Germinal center (tissue), 1 donor: ENCODE measurements at regions not wholly inside any gene's neighbourhood (a gene's known extent, or its start where the extent isn't known, plus 50 kb on each side); places are given as distances from the start of the nearest gene placed in this dataset.

Source experiments
- DNase-seq: peaks from one replicate; pipeline ENCODE4 v3.0.0; 2012; ENCODE audit warnings: mixed read lengths, low spot score

DNA sequence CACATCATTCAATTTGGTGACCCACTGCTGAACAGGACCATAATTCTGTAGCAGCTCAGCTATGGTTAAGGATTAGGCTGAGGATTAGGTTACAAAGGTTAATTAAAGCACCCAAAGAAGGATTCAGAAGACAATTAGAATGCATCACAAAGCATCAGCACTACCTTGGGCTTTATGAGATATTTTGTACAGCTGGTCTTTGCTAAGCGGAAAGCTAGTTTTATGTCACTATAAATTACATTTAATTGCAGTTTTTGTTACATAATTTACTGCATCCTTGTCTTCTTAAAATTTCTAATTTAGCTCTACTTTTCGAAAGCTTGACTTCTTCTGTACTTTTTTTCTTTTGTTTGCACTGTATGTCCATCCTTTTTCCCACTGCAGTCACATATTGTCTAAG lies 711.5 kb downstream of the RPS29 start:
- DNase-seq = no peak

DNA sequence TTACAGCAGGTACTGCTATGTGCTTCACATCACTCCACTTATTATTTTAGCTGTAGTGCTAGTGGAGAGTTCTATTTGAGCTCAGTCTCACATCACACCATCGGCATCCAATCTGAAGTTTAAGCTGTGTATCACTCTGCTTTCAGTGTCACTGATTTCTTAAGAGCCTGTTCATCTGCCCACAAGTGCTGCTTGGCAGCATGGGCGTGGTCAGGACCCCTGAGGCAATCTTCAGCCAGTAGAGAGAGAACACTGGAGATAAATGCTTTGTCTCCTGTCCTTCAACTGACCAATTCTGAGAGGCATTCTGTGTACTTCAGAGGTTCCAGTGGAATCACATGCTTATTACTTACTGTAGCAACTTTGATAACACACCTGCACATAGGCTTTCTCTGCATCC lies 728.8 kb downstream of the RPS29 start:
- no peak for DNase-seq

DNA sequence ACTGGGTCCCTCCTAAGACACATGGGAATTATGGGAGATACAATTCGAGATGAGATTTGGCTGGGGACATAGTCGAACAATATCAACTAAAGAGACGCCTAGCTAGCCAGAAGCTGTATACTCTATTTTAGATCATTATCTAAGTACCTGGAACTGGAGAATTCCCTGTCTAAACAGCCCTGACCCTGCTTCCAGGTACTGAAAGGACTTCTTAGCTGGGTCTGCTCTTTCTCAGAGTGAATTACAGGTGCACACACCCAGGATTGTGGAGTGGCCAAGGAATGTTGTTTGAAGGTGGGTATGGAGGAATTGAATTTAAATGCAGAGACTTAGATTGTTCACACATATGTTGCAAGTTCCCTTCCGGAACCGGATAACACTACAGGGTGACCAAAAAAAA lies 733.0 kb downstream of the RPS29 start:
- no peak for DNase-seq

DNA sequence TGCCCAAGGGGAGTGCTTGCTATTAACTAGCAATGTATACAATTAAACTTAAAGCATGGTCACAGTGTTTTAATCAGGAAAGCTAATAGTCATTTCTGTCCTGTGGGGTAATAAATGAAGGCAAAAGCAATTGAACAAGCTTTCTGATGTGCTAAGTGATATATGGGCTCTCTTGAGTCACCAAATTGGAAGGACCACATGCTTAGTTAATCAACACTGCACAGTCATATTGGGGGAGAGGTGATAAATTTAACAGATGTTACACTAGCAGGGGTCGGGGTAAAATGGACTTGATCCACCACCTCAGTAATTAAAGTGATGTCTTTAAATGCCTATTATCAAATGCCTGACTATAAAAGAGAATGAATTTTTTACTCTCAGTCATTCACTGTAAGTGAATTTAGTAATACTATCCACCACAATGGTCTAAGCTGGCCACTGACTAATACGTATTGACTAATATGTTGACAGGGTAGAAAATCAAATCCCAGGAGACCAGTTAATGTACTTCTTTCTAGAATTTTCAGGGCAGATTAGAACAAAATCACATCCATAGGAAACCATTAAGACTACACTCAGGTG lies 736.3 kb downstream of the RPS29 start:
- DNase-seq = no peak

DNA sequence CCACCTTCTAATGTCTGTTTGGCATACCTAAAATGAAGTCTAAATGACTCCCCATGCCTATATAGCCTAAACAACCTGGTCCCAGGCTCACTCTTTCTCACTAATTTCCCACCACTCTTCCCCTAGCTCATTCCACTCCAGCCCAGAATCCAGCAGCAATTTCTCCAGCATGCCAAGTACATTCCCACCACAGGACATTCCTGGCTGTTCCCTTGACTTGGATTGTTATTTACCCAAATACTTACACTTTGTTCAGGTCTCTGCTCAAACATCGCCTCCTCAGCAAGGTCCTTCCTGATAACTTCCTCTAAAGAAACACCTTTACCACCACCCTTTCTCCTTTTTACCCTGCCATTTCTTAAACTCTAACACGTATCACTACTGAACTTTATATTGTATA lies 743.4 kb downstream of the RPS29 start:
- DNase-seq = no peak

DNA sequence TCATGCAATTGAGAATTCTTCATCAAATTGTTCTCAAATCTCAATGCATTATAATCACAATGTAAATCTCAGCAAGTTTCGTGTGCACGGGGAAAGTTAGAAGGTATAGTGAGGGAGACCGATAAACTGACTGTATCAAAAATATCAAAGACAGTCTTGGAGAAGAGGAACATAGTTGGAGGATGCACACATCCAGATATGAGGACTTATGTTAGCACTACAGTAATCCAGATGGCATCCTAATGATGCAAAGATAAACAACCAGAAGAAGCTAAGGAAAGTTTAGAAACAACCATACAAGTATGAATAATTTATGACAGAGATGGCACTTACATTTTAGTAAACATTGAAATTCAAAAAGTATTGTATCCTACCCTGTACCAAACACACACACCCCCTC lies 760.1 kb downstream of the RPS29 start:
- no peak for DNase-seq

DNA sequence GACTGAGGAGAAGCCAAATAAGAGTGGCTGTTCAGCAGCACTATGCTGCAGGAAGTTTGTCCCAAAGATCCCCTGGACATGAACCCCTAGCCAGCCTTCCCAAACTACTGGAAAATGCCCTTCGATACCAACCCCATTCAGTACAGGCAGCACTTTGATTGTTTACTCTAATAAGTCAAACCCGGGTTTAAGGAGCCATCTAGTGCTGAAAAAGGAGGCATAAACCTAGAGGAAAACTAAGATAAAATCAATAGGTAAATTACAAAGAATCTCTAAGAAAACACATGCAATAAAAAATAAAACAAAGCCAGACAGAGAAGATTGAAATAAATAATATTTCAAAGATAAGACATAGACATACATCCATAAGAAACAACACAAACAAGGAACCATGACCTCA lies 771.6 kb downstream of the RPS29 start:
- no peak for DNase-seq

DNA sequence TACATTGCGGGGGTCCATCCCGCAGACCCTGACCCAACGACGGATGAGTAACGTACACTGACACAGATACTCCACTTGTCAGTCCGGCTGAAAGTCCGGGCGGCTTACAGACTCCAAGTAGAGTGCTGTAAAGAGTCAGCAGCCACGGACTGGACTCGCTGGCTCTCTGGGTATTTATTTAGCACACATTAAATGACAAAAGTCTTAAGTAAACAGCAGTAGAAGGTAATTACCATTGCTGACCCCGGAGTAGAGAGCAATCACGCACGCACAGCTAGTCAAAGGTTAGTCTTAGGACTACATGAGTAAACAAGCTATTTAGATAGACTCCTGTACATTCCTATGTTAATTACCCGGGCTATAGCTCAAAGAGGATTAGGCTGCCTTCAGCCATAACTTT lies 780.9 kb downstream of the RPS29 start:
- no peak for DNase-seq

DNA sequence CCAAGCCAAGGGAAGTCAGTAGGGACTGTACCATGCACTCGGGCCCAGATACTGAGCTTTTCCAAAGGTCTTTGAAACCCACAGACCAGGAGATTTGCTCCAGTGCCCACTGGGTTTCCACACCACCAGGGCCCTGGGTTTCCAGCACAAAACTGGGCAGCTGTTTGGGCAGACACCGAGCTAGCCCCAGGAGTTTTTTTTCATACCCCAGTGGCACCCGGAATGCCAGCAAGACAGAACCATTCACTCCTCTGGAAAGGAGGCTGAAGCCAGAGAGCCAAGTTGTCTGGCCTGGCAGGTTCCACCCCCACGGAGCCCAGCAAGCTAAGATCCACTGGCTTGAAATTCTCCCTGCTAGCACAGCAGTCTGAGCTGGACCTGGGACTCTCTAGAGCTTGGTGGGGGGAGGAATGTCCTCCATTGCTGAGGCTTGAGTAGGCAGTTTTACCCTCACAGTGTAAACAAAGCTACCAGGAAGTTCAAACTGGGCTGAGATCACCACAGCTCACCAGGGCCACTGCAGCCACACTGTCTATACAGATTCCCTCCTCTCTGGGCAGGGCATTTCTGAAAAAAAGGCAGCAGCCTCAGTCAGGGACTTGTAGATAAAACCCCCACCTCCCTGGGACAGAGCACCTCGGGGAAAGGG lies 793.7 kb downstream of the RPS29 start:
- no peak for DNase-seq

DNA sequence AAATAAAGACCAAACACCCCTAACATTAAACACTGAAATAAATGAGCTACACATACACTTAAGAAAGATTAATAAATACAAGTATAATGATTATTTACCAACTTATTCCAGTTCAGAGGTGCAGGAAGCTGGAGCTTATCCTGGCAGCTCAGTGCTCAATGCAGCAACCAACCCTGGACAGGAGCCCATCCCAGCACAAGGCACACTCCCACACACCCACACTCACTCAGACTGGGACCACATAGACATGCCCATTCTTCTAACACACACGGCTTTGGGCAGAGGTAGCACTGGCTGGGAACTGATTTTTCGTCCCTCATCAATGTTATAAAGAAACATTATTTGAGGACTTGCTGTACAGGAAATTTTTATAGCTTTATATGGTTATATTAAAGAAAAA lies 797.4 kb downstream of the RPS29 start:
- DNase-seq = no peak

DNA sequence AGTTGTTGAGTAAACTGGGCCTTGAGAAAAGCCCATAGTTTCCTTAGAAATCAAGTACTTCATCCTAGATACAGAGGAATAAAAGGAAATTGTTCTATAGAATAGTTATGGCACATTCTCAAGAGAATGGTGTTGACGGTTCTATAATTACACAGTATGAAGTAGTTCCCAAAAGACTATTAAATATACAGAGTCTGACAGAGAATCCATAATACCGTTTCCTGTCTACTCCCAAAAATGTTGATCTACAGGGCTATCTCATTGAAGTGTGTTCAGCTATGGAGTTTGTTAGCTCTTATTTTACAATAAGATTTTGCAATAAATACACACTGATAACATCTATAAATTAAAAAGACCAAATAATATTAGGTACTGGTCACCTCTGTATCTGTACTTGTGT lies 799.7 kb downstream of the RPS29 start:
- no peak for DNase-seq

DNA sequence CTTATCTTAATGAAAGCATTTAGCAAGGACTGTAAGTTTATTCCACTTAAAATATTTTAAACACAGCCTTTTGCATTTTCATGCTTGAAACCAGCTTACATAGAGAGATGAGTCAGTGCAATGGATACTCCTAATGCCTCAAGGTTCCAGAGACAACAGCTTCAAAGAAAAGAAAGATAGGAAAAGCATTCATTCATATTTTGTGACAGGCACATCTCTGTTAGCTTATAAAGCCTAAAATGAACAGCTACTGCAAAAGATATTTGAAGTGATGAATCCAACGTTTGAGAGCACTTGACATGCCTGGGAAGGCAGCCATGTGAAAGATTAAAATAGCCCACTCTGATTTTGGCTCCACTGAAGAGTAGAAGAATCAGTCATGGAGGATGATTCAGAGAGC lies 814.5 kb downstream of the RPS29 start:
- DNase-seq = no peak

DNA sequence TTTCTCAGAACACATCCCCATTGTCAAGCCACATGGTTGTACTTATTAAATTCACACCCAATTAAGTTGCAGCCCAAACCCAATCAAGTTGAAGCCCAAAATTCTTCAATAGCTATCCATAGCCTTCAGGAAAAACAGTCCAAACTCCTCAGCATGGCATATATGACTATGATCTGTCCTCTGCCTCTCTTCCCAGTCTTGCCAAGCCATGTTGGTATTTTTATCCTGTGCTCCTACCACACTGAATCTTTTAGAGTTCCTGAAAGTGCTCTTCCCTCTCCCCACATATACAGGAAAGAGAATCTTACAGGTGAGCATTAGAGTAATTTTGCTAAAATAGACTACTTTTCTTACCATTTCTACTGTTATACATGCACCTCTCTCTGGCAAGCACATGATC lies 834.9 kb downstream of the RPS29 start:
- DNase-seq = no peak

DNA sequence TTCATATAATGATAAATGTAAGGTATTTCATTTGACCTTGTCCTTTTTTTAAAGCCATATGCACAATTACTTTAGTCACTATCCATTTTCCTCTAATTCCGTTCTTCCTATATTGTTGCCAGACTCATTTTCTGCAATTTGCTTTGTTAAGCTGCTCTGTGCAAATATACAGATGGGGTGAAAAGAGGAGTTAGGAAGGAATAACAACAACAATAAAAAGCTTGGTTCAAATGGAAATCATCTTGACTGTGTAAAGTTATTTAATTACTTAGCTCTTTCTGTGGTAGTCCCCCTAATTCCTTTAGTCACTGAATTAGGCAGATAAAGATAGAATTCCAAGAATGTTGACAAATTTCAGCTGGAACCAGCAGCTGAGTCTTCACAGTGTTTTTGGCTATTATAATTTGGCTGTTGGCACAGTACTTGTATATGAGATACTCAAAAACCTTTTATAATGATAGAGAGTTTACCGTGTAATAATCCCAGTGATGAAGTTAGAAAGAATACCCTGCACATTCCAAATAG lies 838.0 kb downstream of the RPS29 start:
- no peak for DNase-seq

DNA sequence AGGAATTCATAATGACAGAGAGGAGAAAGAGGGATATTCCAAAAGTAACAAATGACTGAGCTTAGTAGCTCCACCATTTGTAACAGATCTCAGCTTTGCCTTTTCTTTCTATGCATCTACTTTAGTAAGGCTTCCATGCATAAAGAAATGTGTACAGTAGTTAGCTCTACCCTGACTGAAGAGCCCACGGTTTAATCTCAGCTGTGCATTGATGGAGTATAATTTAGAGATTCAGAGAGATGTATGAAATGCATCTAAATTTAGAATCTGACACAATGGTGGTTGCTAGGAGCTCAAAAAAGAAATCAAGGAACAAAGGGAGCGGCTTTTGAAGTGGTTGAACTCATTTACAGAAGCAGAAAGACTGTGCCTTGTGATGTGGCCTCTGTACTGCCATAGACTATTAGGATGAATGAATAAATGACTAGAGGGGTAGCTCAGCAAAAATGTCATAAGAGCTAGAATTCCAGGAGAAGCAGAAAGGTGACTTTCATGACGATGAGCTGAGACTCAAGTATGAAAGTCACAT lies 838.6 kb downstream of the RPS29 start:
- DNase-seq = no peak

DNA sequence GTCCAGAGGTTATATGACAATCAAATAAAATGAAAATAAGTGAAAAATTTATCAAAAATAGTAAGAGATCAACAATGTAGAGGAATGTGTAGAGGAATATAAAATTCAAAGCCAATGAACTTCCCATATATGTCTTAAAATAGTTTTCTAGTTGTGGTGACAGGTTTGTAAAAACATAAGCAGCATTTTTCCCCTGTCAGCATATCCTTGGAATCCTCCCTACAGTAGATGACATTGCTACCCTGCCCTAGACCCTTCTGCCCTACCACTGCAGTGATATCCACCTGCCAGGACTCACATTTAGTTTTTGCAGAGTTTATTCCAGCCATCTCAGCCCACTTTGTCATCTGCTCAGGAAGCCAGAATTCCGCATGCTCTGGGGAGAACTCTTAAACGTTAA lies 842.0 kb downstream of the RPS29 start:
- DNase-seq = no peak

DNA sequence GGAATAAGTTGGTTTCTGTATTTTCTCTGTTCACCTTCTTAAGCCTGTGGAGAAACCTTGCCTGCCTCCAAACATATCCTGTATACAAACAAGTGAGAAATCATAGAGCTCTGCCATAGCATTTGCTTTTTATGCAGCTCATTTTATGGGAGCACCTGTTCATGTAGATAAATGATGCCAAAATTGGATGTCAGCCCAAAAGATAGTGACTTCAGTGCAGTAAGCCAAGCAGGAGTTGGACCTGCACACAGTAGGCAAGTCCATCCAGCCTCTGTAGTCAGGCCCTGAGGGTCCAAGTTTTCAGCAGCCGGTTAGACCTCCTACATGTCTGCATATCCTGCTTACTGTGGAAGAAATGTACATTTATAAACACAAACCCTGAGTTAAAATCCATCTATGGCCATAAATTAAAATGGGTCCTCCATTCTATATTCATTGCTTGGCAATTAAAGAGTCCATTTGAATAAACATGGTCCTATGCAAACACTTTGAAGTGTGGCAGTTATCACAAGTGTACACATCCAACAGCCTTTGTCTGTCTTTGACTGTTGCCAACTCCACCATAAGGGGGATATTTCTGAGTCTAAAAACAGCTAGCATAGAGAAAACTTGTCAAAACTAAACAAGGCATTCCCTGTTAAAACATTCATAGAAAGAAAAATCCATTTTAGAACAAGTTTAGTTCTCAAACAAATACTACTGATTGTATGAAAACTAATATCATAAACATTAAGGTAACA lies 847.8 kb downstream of the RPS29 start:
- DNase-seq = no peak

DNA sequence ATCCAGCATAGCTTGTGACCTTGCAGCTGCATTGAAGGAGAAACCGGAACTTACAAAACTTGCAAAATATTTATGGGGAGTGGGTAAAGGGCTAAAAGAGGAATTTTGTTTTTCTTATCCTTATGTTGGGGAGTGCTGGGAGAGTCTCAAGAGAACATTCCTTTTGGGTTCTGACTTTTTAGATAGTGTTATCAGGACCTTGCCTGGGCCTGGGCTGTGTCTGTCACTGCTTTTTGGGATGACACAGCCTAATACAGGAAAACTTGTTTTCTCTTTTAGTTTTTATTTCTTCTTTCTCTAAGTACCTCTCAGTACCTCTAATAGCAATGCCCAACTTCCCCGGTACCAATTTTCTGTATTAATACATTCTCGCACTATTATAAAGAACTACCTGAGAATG lies 850.6 kb downstream of the RPS29 start:
- DNase-seq = no peak

DNA sequence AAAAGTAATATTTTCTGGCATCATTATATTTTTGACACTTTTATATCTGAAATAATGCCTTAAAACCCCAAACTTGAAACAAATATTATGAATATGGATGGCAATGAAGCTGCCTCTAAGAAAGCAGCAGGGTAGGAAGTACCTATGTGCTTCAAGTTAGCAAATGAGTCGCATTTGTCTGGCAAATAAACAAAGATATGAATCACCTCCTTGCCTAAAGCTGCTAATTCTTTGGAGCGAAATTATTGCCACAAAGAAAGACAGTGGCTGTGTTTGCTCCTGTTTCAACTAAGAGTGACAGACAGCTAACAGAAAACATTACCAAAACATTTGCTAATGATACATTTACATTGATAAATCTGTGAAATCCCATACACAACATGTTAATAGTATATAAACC lies 854.9 kb downstream of the RPS29 start:
- DNase-seq = no peak

DNA sequence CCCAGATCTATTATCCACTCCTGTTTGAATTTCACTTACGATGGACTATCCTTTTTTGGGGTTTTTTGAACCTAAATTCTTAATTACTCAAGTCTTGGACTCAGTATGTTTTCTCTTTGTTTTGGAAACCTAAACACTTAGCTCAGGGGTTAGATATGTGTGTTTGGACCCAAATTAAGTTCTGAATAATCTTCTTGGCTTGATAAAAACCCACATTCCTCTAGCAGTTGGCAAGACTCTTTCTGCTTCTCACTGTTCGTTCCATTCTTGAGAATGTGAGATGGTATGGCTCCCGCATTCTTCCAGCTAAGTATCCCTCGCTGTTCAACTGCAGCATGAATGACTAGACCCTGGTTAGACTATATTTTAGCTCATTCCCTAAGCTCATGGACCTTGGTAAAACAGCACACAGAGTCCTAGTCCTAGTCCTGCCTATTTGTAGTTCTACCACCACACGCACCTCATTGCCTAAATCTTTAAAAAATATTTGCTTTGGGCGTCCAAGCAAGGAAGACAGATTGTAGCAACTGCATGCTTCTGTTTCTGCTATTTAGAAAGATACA lies 860.0 kb downstream of the RPS29 start:
- no peak for DNase-seq

DNA sequence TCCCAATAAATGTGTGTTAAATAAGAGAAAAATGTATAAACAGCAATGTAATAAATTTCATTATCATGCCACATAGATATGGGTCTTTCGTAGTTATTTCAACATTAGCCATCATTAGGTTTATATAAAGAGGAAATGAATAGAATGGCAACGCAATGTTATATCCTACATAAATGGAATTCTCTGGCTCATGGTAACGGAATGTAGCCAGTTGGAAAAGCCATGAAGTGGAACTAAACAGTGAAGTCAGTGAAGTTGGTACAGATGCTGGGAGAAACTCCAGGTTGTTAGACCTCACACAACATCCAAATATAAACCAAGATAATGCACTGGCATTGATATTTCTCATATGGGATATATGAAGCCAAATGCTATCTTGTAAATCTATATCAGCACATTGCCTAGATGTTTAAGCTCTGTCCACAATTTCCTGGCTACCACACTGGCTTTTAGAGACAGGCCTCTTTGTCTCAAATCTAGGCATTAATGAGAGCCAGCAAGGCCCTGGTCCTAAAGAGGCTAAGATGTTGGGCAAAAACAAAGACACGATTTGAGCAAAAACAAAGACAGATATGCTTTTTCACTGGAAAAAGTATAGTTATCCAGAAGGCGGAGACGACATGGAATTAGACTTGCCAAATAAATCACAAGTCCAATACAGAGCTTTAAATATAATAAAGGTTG lies 861.0 kb downstream of the RPS29 start:
- no peak for DNase-seq

DNA sequence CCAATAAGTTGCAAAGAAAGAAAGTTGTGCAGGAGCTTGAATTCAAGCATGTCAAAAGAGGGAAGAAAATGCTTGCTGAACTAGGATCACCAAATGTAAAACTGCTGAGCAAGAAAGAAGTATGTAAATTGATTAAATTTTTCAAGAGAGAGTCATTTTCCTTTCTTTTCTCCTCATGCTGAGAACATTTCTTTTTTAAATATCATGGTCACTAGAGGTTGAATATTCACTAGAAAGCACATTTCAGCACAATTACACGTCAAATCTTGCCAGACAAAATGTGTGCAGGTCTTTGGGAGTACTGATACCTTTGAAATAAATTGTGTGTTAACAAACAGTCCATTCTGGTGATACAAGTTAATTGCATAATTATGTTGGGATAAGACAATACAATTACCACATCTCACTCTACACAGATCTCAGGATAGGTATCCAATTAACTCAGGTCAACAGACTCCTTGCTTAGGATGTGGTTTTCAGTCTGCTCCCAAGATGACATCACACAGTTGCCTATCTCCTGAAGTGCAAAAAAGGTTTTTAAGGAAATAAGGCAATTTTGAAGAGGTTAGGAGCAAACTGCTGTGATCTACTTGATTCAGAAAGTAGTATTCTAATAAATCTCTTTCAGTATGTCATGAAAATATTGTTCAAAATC lies 862.2 kb downstream of the RPS29 start:
- no peak for DNase-seq
